Small intestine (tissue), 7 donors: ENCODE measurements at regions not wholly inside any gene's neighbourhood (a gene's known extent, or its start where the extent isn't known, plus 50 kb on each side); places are given as distances from the start of the nearest gene placed in this dataset.

Experiments
- DNase-seq, 2 donors: peaks; one replicate each; pipeline versions ENCODE4 v3.0.0 to v3.0.0-alpha.2; 2013
- FAIRE-seq: peaks from 2 replicates; lab custom pipeline; 2012; peaks lifted over from hg19 to GRCh38; lab: Jason Lieb, UNC
- H3K27ac ChIP-seq, 3 donors: one replicate each; pipeline ENCODE4 v1.5.1; 2013; ENCODE audit warnings: low read length in 2 of 3, mild to moderate bottlenecking in 2 of 3, control low read depth in 1 of 3, inconsistent platforms in 1 of 3, low read depth in 1 of 3, moderate library complexity in 1 of 3
- H3K27me3 ChIP-seq, 3 donors: one replicate each; pipeline ENCODE4 v1.6.1; 2013; ENCODE audit warnings: low read length in 3 of 3, inconsistent platforms in 1 of 3; ENCODE audit not compliant: control insufficient read depth in 3 of 3, insufficient read depth in 3 of 3
- H3K36me3 ChIP-seq, 3 donors: one replicate each; pipeline ENCODE4 v1.6.1; 2013; ENCODE audit warnings: low read length in 3 of 3, inconsistent platforms in 1 of 3, low read depth in 1 of 3, mild to moderate bottlenecking in 1 of 3, moderate library complexity in 1 of 3; ENCODE audit not compliant: control insufficient read depth in 3 of 3, insufficient read depth in 2 of 3
- H3K4me1 ChIP-seq, 3 donors: one replicate each; pipeline ENCODE4 v1.6.1; 2013; ENCODE audit warnings: low read length in 2 of 3, inconsistent platforms in 1 of 3, low read depth in 1 of 3, mild to moderate bottlenecking in 1 of 3, moderate library complexity in 1 of 3; ENCODE audit not compliant: control insufficient read depth in 3 of 3, insufficient read depth in 2 of 3
- H3K4me3 ChIP-seq, 3 donors: one replicate each; pipeline ENCODE4 v1.5.1; 2013; ENCODE audit warnings: low read length in 3 of 3, control low read depth in 1 of 3, inconsistent platforms in 1 of 3, low read depth in 1 of 3, mild to moderate bottlenecking in 1 of 3, moderate library complexity in 1 of 3
- H3K9me3 ChIP-seq, 2 donors: one replicate each; pipeline ENCODE4 v1.6.1; 2013; ENCODE audit warnings: low read depth in 1 of 2, low read length in 1 of 2; ENCODE audit not compliant: control insufficient read depth in 2 of 2, insufficient read depth in 1 of 2
- WGBS, 3 donors: extraction: QIAGEN DNeasy Blood & Tissue Kit; methylation state at CpG; one replicate each; pipeline ENCODE4 v1.1.7; 2013; 5-methylcytosine and 5-hydroxymethylcytosine counted together
- donor health status: healthy with polysubstance abuse.
- donor health status: control.
- donor health status: control.
- donor health status: Bipolar disorder and iron deficiency.
- donor health status: healthy.

GRCh38 chr3:3675186-3675585 is 124.0 kb upstream of the LRRN1 start:
- no peak for DNase-seq
- Histone ChIP-seq H3K27ac (no peak overlapping the region), H3K9me3 (no peaks in the 10 kb centered on the region), H3K4me3 (no peak overlapping the region), H3K27me3 (no peaks in the 10 kb centered on the region), H3K4me1 (no peaks in the 10 kb centered on the region), H3K36me3 (no peaks in the 10 kb centered on the region)
- FAIRE-seq = no peak

GRCh38 chr3:3666664-3667063 is 132.6 kb upstream of the LRRN1 start:
- peaks cover 0 to 3% of the 10 kb centered on the region in 2 donors for H3K9me3 ChIP-seq
- no peak for DNase-seq

DNA sequence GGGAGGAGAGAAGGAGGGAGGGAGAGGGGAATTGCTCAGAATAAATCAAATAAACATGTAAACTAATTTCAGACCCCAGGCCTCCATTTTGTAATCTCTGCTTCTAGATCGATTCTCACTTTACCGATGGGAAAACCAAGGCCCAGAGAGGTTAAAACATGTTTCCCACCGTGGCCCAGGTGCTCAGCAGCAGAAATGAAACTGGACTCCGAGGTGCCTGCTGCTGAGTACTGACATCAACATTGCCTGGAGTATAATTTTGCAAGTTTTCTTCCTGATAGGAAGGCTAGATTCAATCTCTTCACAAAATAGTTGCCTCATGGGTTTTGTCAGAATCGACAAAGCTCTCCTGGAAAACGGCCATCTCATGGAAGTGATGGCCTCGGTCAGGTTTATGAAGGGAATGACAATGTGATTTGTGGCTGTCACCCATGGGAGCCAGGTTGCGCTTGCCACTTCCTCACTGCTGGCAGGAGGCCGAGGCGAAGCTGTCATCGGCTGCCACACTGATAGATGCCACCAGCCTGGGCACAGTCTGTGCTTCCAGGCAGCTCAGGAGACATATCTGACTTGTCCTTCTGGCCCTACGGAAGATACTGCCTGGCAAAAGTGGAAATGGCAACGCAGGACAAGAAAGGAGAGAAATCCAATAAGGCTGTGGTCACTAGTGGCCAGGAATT is 133.1 kb upstream of the LRRN1 start:
- Histone ChIP-seq H3K4me3 (no peak overlapping the region), H3K27ac (no peak overlapping the region), H3K9me3 (peaks cover 0 to 3% of the 10 kb centered on the region in 2 donors), H3K36me3 (no peaks in the 10 kb centered on the region), H3K4me1 (no peaks in the 10 kb centered on the region), H3K27me3 (no peaks in the 10 kb centered on the region)
- 66 to 70% (median 69%) methylated on average over 13 of the region's 13 CpGs for WGBS, 3 donors
- FAIRE-seq (no peak), DNase-seq (no peak)

More at GRCh38 chr3:3666664-3667063, 132.6 kb upstream of the LRRN1 start:
- Histone ChIP-seq H3K27me3 (no peaks in the 10 kb centered on the region), H3K4me1 (no peaks in the 10 kb centered on the region), H3K36me3 (no peaks in the 10 kb centered on the region), H3K4me3 (no peak overlapping the region), H3K27ac (no peak overlapping the region)
- FAIRE-seq = no peak
- 49 to 79% (median 61%) methylated on average over 3 of the region's 3 CpGs for WGBS, 3 donors

DNA sequence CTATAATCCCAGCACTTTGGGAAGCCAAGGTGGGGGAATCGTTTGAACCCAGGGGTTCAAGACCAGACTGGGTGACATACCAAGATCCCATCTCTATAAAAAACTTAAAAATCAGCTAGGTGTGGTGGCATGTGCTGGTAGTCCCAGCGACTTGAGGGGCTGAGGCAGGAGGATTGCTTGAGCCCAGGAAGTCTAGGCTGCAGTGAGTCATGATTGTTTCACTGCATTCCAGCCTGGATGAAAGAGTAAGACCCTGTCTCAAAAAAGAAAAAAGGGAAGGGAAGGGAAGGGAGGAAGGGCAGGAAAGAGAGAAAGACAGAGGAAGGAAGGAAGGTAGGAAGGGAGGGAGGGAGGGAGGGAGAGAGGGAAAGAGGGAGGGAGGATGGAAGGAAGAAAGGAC is 133.7 kb upstream of the LRRN1 start:
- H3K36me3 ChIP-seq = no peaks in the 10 kb centered on the region
- H3K4me3 ChIP-seq = no peak overlapping the region
- H3K9me3 ChIP-seq = peaks cover 0 to 3% of the 10 kb centered on the region in 2 donors
- FAIRE-seq (no peak), DNase-seq (no peak)
- H3K27me3 ChIP-seq = no peaks in the 10 kb centered on the region
- no peaks in the 10 kb centered on the region for H3K4me1 ChIP-seq
- WGBS, 3 donors = 68 to 76% (median 71%) methylated on average over 2 of the region's 2 CpGs
- no peak overlapping the region for H3K27ac ChIP-seq

DNA sequence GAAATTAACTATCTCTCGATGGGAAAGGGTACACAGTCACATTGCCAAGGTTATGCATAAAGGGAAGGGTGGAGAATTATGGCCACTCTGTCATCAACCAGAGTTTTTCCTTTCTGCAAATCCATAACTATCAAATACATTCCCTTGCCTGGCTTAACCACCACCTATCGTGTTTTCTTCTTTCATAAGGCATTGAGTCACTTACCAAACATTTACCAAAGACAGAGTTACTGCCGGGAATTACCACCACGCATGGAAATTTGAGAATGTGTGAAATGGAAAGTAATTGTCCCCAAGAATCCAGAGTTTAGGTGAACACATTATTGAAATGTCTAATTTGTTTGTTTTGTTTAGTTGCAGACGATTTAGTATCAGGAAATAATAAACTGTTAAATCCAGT is 134.3 kb upstream of the LRRN1 start:
- FAIRE-seq = no peak
- 71 to 80% (median 77%) methylated on average over 5 of the region's 5 CpGs for WGBS, 3 donors
- Histone ChIP-seq H3K9me3 (peaks cover 0 to 3% of the 10 kb centered on the region in 2 donors), H3K4me1 (no peaks in the 10 kb centered on the region), H3K4me3 (no peak overlapping the region), H3K27me3 (no peaks in the 10 kb centered on the region), H3K36me3 (no peaks in the 10 kb centered on the region), H3K27ac (no peak overlapping the region)
- no peak for DNase-seq

GRCh38 chr3:3662610-3663009 is 136.6 kb upstream of the LRRN1 start:
- no peaks in the 10 kb centered on the region for H3K4me1 ChIP-seq
- WGBS, 3 donors = 73 to 83% (median 81%) methylated on average over 4 of the region's 4 CpGs
- FAIRE-seq (no peak), DNase-seq (no peak)
- no peaks in the 10 kb centered on the region for H3K27me3 ChIP-seq
- no peak overlapping the region for H3K4me3 ChIP-seq
- no peak overlapping the region for H3K27ac ChIP-seq
- H3K36me3 ChIP-seq = no peaks in the 10 kb centered on the region
- H3K9me3 ChIP-seq = no peaks in the 10 kb centered on the region

DNA sequence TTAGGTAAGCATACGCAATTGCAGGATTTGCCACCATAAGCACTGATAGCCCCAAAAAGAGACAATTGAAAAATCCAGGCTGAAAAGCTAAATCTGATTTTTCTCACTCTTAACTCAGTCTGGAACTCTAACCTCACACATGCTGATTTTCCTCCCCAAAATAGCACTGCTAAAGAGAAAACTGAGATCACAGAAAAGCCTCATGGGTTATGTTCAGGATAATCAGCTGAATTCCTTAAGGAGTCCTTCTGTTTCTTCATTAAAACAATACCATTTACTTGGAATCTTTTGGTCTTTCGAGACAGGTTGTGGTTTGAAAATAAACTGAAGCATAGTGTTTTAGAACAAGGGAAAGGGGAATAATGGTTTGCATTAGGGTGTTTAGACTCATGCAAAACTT is 144.3 kb upstream of the LRRN1 start:
- Histone ChIP-seq H3K4me3 (no peak overlapping the region), H3K36me3 (no peaks in the 10 kb centered on the region), H3K4me1 (no peaks in the 10 kb centered on the region), H3K27ac (no peak overlapping the region), H3K9me3 (no peaks in the 10 kb centered on the region), H3K27me3 (peaks cover 0 to 2% (median 0%) of the 10 kb centered on the region in 3 donors)
- 83 to 87% (median 86%) methylated on average over 2 of the region's 2 CpGs for WGBS, 3 donors
- DNase-seq = no peak
- no peak for FAIRE-seq

DNA sequence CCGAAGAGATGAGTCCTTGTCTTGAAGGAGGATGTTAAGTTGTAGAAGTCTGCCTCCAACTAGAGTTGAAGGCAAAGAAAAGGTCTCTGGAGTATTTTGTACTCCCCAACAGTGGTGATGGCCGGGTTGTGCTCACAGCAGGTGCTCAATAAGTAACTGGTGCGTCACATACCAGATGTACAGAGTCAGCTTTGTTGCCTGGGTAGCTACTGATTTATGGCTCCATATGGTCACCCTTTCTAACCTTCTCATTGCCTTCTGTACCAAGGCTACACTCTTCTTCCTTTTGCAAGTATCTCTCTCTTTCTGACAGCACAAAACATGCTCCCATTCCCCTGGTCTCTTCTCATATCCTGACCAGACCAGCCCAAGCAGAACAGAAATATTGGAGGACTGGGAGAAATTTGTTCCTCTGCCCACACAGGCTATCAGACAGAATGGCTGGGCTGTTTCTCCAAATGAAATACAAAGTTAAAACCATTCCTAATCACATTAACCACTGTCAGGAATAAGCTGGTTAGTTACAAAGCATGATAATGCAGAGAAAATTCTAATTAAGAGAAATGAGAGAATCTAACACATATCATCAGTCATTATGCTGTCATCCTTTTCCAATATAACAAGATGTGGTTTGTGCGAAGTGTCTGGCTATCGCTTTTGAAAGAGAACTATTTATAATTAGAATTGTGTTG is 150.1 kb upstream of the LRRN1 start:
- no peak overlapping the region for H3K27ac ChIP-seq
- H3K9me3 ChIP-seq = no peaks in the 10 kb centered on the region
- peaks cover 0 to 10% (median 0%) of the 10 kb centered on the region in 3 donors for H3K4me1 ChIP-seq
- H3K4me3 ChIP-seq = no peak overlapping the region
- no peaks in the 10 kb centered on the region for H3K36me3 ChIP-seq
- FAIRE-seq (no peak), DNase-seq (no peak)
- no peaks in the 10 kb centered on the region for H3K27me3 ChIP-seq
- WGBS, 3 donors = 85 to 89% (median 88%) methylated on average over 5 of the region's 5 CpGs
